ENCODE measurements at regions not wholly inside any gene's neighbourhood (a gene's known extent, or its start where the extent isn't known, plus 50 kb on each side); places are given as distances from the start of the nearest gene placed in this dataset.

GRCh38 chr7:66575398-66575797 is 53.3 kb upstream of the KCTD7 start:
- Histone ChIP-seq H3K27me3 (no peaks in the 10 kb centered on the region), H3K9me3 (no peaks in the 10 kb centered on the region), H3K4me1 (peaks cover 12% of the 10 kb centered on the region), H3K4me3 (no peak overlapping the region), H3K27ac (no peak overlapping the region), H3K36me3 (replicated peaks in 1 of 2; ENCODE audit: insufficient read depth in 1 of 2, low read depth in 2 of 2) (peaks cover 5 to 8% of the 10 kb centered on the region in 2 donors)
- WGBS, 2 donors = 87 to 91% methylated on average over 4 of the region's 4 CpGs
- TF ChIP-seq, protein P1, sequence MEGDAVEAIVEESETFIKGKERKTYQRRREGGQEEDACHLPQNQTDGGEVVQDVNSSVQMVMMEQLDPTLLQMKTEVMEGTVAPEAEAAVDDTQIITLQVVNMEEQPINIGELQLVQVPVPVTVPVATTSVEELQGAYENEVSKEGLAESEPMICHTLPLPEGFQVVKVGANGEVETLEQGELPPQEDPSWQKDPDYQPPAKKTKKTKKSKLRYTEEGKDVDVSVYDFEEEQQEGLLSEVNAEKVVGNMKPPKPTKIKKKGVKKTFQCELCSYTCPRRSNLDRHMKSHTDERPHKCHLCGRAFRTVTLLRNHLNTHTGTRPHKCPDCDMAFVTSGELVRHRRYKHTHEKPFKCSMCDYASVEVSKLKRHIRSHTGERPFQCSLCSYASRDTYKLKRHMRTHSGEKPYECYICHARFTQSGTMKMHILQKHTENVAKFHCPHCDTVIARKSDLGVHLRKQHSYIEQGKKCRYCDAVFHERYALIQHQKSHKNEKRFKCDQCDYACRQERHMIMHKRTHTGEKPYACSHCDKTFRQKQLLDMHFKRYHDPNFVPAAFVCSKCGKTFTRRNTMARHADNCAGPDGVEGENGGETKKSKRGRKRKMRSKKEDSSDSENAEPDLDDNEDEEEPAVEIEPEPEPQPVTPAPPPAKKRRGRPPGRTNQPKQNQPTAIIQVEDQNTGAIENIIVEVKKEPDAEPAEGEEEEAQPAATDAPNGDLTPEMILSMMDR (IDR thresholded peaks at IDR 0.05) = no peak
- no peak for TF ChIP-seq POLR2A (IDR thresholded peaks at IDR 0.05)
- DNase-seq = no peak
- intact Hi-C loops (cut with DNase I) = no loop called here
- ATAC-seq = no peak

GRCh38 chr7:66576646-66577045 is 52.0 kb upstream of the KCTD7 start:
- TF ChIP-seq POLR2A (IDR thresholded peaks at IDR 0.05) = no peak
- TF ChIP-seq, protein P1 (IDR thresholded peaks at IDR 0.05) = no peak

More at GRCh38 chr7:66576646-66577045, 52.0 kb upstream of the KCTD7 start:
- intact Hi-C loops (cut with DNase I) = no loop called here
- no peak overlapping the region for H3K27ac ChIP-seq
- H3K36me3 ChIP-seq (replicated peaks in 1 of 2; ENCODE audit: insufficient read depth in 1 of 2, low read depth in 2 of 2) = peaks cover 5 to 8% of the 10 kb centered on the region in 2 donors
- DNase-seq (no peak), ATAC-seq (no peak)
- no peaks in the 10 kb centered on the region for H3K9me3 ChIP-seq
- H3K4me3 ChIP-seq = no peak overlapping the region
- peaks cover 9% of the 10 kb centered on the region for H3K4me1 ChIP-seq
- H3K27me3 ChIP-seq = no peaks in the 10 kb centered on the region
- 81 to 83% methylated on average over 7 of the region's 7 CpGs for WGBS, 2 donors
